ENCODE measurements at regions not wholly inside any gene's neighbourhood (a gene's known extent, or its start where the extent isn't known, plus 50 kb on each side); places are given as distances from the start of the nearest gene placed in this dataset.
"Not testable (repeated sequence)": the region's sequence is repeated elsewhere in the genome, so short reads cannot be mapped to it uniquely, and the experiment has no call there.

- DNase-seq (ENCODE audit: low read depth in 2 of 2): no peak
Measured at GRCh38 chr9:129317179-129318011, 139.3 kb upstream of the IER5L start.

- DNase-seq (ENCODE audit: low read depth in 2 of 2): no peak
Measured at GRCh38 chr9:129316281-129317030, 138.4 kb upstream of the IER5L start.

- no peak for DNase-seq (ENCODE audit: low read depth in 2 of 2)
Measured at GRCh38 chr9:129313331-129313955, 135.4 kb upstream of the IER5L start.

- no peak for DNase-seq (ENCODE audit: low read depth in 2 of 2)
Measured at GRCh38 chr9:129312251-129313122, 134.4 kb upstream of the IER5L start.

GRCh38 chr9:129311643-129312042 is 133.6 kb upstream of the IER5L start:
- DNase-seq (ENCODE audit: low read depth in 2 of 2): no peak

GRCh38 chr9:129310666-129311350 is 132.7 kb upstream of the IER5L start:
- DNase-seq (ENCODE audit: low read depth in 2 of 2): no peak

- no peak for DNase-seq (ENCODE audit: low read depth in 2 of 2)
Measured at GRCh38 chr9:129309906-129310305, 131.8 kb upstream of the IER5L start.

GRCh38 chr9:129309041-129309430 is 131.0 kb upstream of the IER5L start:
- DNase-seq (ENCODE audit: low read depth in 2 of 2): no peak

GRCh38 chr9:129307227-129307970 is 129.3 kb upstream of the IER5L start:
- DNase-seq (ENCODE audit: low read depth in 2 of 2): no peak

GRCh38 chr9:129306318-129306973 is 128.4 kb upstream of the IER5L start:
- DNase-seq (ENCODE audit: low read depth in 2 of 2): no peak

GRCh38 chr9:129305246-129305645 is 127.2 kb upstream of the IER5L start:
- DNase-seq (ENCODE audit: low read depth in 2 of 2): no peak

GRCh38 chr9:129301941-129302340 is 123.9 kb upstream of the IER5L start:
- DNase-seq (ENCODE audit: low read depth in 2 of 2): no peak

- not testable (repeated sequence) for DNase-seq (ENCODE audit: low read depth in 2 of 2)
Measured at GRCh38 chr9:129296195-129296594, 118.1 kb upstream of the IER5L start.

- no peak for DNase-seq (ENCODE audit: low read depth in 2 of 2)
Measured at GRCh38 chr9:129291041-129291501, 113.0 kb upstream of the IER5L start.

- DNase-seq (ENCODE audit: low read depth in 2 of 2): no peak
Measured at GRCh38 chr9:129290606-129291005, 112.5 kb upstream of the IER5L start.

GRCh38 chr9:129289883-129290282 is 111.8 kb upstream of the IER5L start:
- no peak for DNase-seq (ENCODE audit: low read depth in 2 of 2)

- no peak for DNase-seq (ENCODE audit: low read depth in 2 of 2)
Measured at GRCh38 chr9:129289131-129289731, 111.2 kb upstream of the IER5L start.

GRCh38 chr9:129287619-129288305 is 109.7 kb upstream of the IER5L start:
- DNase-seq (ENCODE audit: low read depth in 2 of 2): no peak

All from stimulated activated CD4-positive, alpha-beta T cell treated with anti-CD3 and anti-CD28 coated beads, Interleukin-15, amount 100 ng/mL, for 48 hours (primary cell).